Mucosa of rectum (tissue), 2 donors: ENCODE measurements at regions not wholly inside any gene's neighbourhood (a gene's known extent, or its start where the extent isn't known, plus 50 kb on each side); places are given as distances from the start of the nearest gene placed in this dataset.

Experiments
- H3K27ac ChIP-seq, 2 donors: one replicate each; pipeline ENCODE4 v1.7.0; 2013; ENCODE audit warnings: inconsistent platforms in 2 of 2, low read depth in 2 of 2, low read length in 2 of 2
- H3K27me3 ChIP-seq, 2 donors: one replicate each; pipeline ENCODE4 v1.7.0; 2013; ENCODE audit warnings: low read length in 2 of 2; ENCODE audit not compliant: control insufficient read depth in 2 of 2, insufficient read depth in 2 of 2
- H3K36me3 ChIP-seq, 2 donors: one replicate each; pipeline ENCODE4 v1.7.0; 2013; ENCODE audit warnings: low read length in 2 of 2; ENCODE audit not compliant: control insufficient read depth in 2 of 2, insufficient read depth in 2 of 2
- H3K4me1 ChIP-seq, 2 donors: one replicate each; pipeline ENCODE4 v1.7.0; 2013; ENCODE audit warnings: low read length in 2 of 2, mild to moderate bottlenecking in 1 of 2; ENCODE audit not compliant: control insufficient read depth in 2 of 2, insufficient read depth in 2 of 2
- H3K4me3 ChIP-seq, 2 donors: one replicate each; pipeline ENCODE4 v1.7.0; 2013; ENCODE audit warnings: low read length in 2 of 2
- H3K9ac ChIP-seq, 2 donors: one replicate each; pipeline ENCODE4 v1.7.0; 2013; ENCODE audit warnings: low read length in 2 of 2, low read depth in 1 of 2, mild to moderate bottlenecking in 1 of 2
- H3K9me3 ChIP-seq, 2 donors: one replicate each; pipeline ENCODE4 v1.7.0; 2013; ENCODE audit warnings: low read length in 2 of 2; ENCODE audit not compliant: control insufficient read depth in 2 of 2
- donor health status: healthy.
- donor health status: Normal muscosa, but diverticular disease.

DNA sequence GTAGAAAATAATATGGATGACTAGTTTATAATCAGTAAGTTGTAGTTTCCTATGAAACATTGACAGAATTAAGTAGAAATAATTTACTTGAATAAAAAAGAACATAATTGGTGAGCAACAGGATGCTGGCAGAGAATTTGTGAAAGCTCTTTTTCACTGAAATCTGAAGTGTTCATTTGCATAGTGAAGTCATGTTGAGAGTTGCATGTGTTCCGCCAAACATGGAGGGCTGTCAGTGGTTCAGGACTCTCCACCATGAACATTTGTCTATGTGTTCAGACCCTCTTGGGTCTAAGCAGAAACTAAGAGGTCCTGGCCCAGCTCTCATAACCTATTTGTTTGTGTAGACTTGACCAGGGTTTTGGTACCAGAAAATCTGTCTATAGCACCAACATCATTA, 182.5 kb upstream of the LINC00305 start:
- no peaks in the 10 kb centered on the region for H3K27me3 ChIP-seq
- H3K27ac ChIP-seq = no peak overlapping the region
- H3K36me3 ChIP-seq = no peaks in the 10 kb centered on the region
- H3K9ac ChIP-seq = no peak overlapping the region
- no peak overlapping the region for H3K4me3 ChIP-seq
- no peaks in the 10 kb centered on the region for H3K4me1 ChIP-seq
- no peaks in the 10 kb centered on the region for H3K9me3 ChIP-seq

DNA sequence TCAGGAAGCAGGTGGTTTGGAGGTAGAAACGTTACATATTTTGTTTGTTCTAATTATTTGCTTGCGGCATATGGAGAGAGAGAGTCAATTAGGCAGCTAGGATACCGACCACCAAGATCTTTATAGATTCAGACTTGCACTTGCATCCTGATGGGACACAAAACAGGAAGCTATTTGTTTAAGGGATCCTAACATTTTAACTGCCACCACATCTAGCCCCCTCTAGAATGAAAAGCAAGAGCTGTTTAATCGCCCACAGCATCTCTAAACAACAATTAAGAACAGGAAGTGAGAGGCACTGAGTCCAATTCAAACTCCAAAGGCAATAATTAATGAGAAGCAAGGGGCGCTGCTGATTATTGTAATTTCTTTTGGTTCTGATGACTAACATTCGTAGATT, 182.0 kb upstream of the LINC00305 start:
- Histone ChIP-seq H3K27ac (no peak overlapping the region), H3K9ac (no peak overlapping the region), H3K9me3 (no peaks in the 10 kb centered on the region), H3K4me3 (no peak overlapping the region), H3K27me3 (no peaks in the 10 kb centered on the region), H3K36me3 (no peaks in the 10 kb centered on the region), H3K4me1 (no peaks in the 10 kb centered on the region)

DNA sequence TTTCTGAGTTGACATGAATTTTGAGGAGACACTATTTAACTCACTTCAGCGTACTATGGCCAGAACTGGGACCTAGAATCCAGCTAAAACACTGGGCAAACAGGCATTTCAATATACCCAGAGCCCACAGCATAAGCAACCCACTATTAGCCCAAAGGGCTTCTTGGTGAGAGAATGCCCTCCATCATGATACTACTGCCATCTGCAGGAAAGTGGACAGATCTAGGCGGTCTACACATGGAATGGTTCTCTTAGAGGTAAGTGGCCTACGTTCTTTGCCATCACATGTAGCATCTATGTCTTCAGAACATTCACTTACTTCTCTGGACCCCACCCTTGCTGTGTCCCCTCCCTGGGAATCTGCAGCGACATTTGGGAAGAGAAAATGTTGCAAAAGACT, 181.3 kb upstream of the LINC00305 start:
- no peaks in the 10 kb centered on the region for H3K9me3 ChIP-seq
- no peaks in the 10 kb centered on the region for H3K27me3 ChIP-seq
- H3K4me3 ChIP-seq = no peak overlapping the region
- H3K4me1 ChIP-seq = no peaks in the 10 kb centered on the region
- H3K27ac ChIP-seq = no peak overlapping the region
- no peaks in the 10 kb centered on the region for H3K36me3 ChIP-seq
- no peak overlapping the region for H3K9ac ChIP-seq

DNA sequence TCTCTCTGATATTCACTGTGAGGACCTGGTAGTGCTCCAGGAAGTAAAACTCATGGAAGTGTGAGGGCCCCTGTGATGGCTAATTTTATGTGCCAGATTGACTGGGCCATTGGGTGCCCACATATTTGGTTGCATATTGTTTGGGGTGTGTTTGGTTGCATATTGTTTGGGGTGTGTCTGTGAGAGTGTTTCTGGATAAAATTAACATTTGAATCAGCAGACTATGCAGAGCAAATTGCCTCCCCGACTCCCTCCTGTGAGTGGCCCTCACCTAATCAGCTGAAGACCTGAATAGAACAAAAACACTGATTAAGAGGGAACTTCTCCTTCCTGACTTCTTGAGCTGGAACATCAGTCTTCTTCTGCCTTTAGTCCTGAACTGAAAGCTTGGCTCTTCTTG, 173.3 kb upstream of the LINC00305 start:
- Histone ChIP-seq H3K27me3 (no peaks in the 10 kb centered on the region), H3K27ac (no peak overlapping the region), H3K4me3 (no peak overlapping the region), H3K9me3 (no peaks in the 10 kb centered on the region), H3K36me3 (no peaks in the 10 kb centered on the region), H3K9ac (no peak overlapping the region), H3K4me1 (no peaks in the 10 kb centered on the region)

DNA sequence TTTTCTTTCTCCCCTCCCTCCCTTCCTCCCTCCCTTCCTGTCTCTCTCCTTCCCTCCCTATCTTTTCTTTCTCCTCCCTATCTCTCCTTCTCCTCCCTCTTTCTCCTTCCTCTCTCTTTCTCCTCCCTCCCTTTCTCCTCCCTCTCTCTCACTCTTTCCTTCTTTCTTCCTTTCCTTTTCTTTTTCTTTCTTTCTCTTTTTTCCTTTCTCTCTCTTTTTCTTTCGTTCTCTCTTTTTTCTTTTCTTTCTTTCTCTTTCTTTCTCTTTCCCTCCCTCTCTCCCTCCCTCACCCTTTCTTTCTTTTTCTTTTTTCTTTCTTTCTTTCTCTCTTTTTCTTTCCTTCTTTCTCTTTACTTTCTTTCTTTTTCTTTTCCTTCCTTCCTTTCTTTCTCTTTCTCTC, 169.7 kb upstream of the LINC00305 start:
- no peaks in the 10 kb centered on the region for H3K9me3 ChIP-seq
- no peaks in the 10 kb centered on the region for H3K27me3 ChIP-seq
- no peak overlapping the region for H3K27ac ChIP-seq
- no peaks in the 10 kb centered on the region for H3K4me1 ChIP-seq
- no peak overlapping the region for H3K9ac ChIP-seq
- H3K4me3 ChIP-seq = no peak overlapping the region
- H3K36me3 ChIP-seq = no peaks in the 10 kb centered on the region

DNA sequence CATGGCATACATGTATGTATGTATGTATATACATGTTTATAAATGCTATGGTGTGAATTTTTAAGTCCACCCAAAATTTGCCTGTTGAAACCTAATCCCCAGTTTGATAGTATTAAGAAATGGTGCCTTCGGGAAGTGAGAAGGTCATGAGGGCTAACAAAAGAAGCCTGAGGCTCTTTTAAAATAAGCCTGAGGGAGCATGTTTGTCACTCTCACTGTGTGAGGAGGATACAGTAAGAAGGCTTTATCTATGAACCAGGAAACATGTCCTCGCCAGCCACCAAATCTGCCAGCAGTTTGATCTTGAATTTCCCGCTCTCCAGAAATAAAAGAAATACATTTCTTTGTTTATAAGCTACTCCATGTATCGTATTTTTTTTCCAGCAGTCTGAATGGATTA, 163.0 kb upstream of the LINC00305 start:
- H3K27ac ChIP-seq = no peak overlapping the region
- no peaks in the 10 kb centered on the region for H3K36me3 ChIP-seq
- H3K4me3 ChIP-seq = no peak overlapping the region
- H3K9ac ChIP-seq = no peak overlapping the region
- no peaks in the 10 kb centered on the region for H3K9me3 ChIP-seq
- H3K27me3 ChIP-seq = no peaks in the 10 kb centered on the region
- H3K4me1 ChIP-seq = no peaks in the 10 kb centered on the region

DNA sequence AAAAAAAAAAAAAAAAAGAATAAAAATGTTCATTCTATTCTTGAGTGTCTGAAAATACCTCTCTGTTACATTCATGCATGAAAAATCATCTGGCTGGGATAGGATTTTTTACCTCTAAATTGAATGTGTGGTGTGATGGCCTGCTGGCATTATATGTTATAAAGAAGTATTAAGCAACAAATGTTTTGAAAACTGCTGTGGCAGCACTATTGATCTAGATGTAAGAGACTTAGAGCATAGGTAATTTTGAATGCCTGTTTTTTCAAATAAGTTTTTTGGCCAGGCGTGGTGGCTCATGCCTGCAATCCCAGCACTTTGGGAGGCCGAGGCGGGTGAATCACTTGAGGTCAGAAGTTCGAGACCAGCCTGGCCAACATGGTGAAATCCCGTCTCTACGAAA, 147.0 kb upstream of the LINC00305 start:
- Histone ChIP-seq H3K27me3 (no peaks in the 10 kb centered on the region), H3K9ac (no peak overlapping the region), H3K9me3 (no peaks in the 10 kb centered on the region), H3K27ac (no peak overlapping the region), H3K4me1 (no peaks in the 10 kb centered on the region), H3K36me3 (no peaks in the 10 kb centered on the region), H3K4me3 (no peak overlapping the region)

DNA sequence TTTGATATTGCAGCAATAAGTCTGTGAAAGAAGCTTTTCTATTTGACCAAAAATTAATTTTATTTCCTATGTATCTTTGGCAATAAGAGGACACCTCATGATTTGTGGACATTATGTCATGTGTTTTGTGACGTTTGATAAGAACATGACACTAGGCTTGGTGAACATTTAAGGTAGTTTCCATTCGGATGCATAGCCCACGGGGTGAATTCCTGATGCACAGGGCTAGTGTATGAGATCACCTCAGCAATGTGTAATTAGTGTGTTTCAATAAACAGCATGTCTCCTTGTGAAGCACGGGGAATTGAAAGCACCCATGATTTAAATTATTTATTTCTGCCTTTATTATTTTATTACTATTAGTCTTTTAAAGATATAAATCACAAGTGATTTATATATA, 146.1 kb upstream of the LINC00305 start:
- no peak overlapping the region for H3K9ac ChIP-seq
- no peaks in the 10 kb centered on the region for H3K27me3 ChIP-seq
- no peak overlapping the region for H3K27ac ChIP-seq
- no peaks in the 10 kb centered on the region for H3K4me1 ChIP-seq
- H3K4me3 ChIP-seq = no peak overlapping the region
- no peaks in the 10 kb centered on the region for H3K36me3 ChIP-seq
- no peaks in the 10 kb centered on the region for H3K9me3 ChIP-seq

DNA sequence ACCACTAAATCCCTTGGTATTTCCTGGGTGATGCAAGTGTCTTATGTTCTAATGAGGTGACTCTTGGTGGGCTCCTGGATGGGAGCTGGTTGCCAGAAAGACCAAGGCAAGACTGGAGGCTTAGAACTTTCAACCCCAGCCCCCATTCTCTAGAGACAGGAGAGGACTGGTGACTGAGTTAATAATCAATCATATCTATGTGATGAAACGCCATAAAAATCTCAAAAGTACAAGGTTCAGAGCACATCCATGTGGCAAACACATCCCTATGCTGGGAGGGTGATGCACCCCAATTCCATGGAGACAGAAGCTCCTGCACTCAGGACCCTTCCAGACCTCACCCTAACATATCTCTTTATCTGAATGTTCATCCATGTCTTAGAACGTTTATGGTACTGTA, 139.5 kb upstream of the LINC00305 start:
- H3K9me3 ChIP-seq = no peaks in the 10 kb centered on the region
- H3K9ac ChIP-seq = no peak overlapping the region
- H3K27ac ChIP-seq = no peak overlapping the region
- H3K4me1 ChIP-seq = no peaks in the 10 kb centered on the region
- no peaks in the 10 kb centered on the region for H3K36me3 ChIP-seq
- no peaks in the 10 kb centered on the region for H3K27me3 ChIP-seq
- no peak overlapping the region for H3K4me3 ChIP-seq

DNA sequence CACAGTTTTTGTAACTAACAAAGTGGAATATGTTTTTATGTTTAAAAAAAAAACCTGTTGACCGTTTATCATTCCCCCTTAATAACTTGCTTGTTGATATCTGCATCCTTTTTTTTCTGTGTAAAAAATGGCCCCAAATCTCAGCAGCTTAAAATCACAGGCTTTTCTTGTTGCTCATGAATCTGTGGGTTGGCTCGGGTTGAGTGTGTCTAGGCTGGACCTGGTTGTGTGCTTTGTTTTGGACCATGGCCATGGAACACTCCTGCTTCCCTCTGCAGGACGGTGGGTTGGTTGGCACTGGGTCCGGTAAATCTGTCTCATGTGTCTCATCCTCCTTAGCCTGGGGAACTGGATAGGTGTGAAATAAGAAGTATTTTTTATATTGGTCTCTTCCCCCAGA, 139.0 kb upstream of the LINC00305 start:
- H3K4me3 ChIP-seq = no peak overlapping the region
- no peak overlapping the region for H3K9ac ChIP-seq
- H3K4me1 ChIP-seq = no peaks in the 10 kb centered on the region
- no peaks in the 10 kb centered on the region for H3K27me3 ChIP-seq
- H3K9me3 ChIP-seq = no peaks in the 10 kb centered on the region
- no peak overlapping the region for H3K27ac ChIP-seq
- H3K36me3 ChIP-seq = no peaks in the 10 kb centered on the region

DNA sequence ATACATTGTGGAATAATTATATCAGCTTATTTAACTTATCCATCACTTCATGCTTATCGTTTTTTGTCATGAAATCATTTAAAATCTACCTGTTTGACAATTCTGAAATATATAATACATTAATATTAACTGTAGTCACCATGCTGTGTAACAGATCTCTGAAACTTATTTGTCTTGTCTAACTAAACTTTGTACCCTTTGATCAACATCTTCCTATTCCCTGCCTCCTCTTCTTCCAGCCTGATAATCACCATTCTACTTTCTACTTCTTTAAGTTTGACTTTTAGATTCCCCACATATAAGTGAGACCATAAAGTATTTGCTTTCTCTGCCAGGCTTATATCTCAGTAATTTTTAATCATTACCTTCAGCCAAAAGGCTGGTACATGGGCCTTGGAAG, 134.2 kb upstream of the LINC00305 start:
- Histone ChIP-seq H3K4me1 (no peaks in the 10 kb centered on the region), H3K36me3 (no peaks in the 10 kb centered on the region), H3K4me3 (no peak overlapping the region), H3K27ac (no peak overlapping the region), H3K9me3 (no peaks in the 10 kb centered on the region), H3K27me3 (no peaks in the 10 kb centered on the region), H3K9ac (no peak overlapping the region)
